ENCODE measurements at regions not wholly inside any gene's neighbourhood (a gene's known extent, or its start where the extent isn't known, plus 50 kb on each side); places are given as distances from the start of the nearest gene placed in this dataset.

- TF ChIP-seq CTCF (tag by site-specific recombination; IDR thresholded peaks at IDR 0.05) (no peak), ZNF302 (tag by site-specific recombination; IDR thresholded peaks at IDR 0.05; ENCODE audit: low read depth) (no peak), YY1 (tag by site-specific recombination; IDR thresholded peaks at IDR 0.05) (no peak), ZFP3 (tag by site-specific recombination; IDR thresholded peaks at IDR 0.05; ENCODE audit: low read depth) (no peak), ZNF10 (tag by site-specific recombination; IDR thresholded peaks at IDR 0.05) (no peak), ATF2 (tag by site-specific recombination; IDR thresholded peaks at IDR 0.05; ENCODE audit: low read depth) (no peak), ZNF664 (tag by site-specific recombination; IDR thresholded peaks at IDR 0.05) (no peak)
Observed at GRCh38 chr5:10116594-10116993, 133.1 kb downstream of the ATPSCKMT start.

Data from HEK293 (cell line).